H9 (cell line): ENCODE measurements at regions not wholly inside any gene's neighbourhood (a gene's known extent, or its start where the extent isn't known, plus 50 kb on each side); places are given as distances from the start of the nearest gene placed in this dataset.

Source experiments
- DNase-seq: peaks from one replicate; pipeline ENCODE4 v3.0.0-alpha.2; 2017
- H2AFZ ChIP-seq: one replicate; pipeline ENCODE4 v1.6.1; 2013; ENCODE audit warnings: mild to moderate bottlenecking, low read length, control low read depth, moderate library complexity
- H2AK5ac ChIP-seq: 2 replicates; pipeline ENCODE4 v1.6.1; 2013; ENCODE audit warnings: low read length, control low read depth, mixed read lengths; ENCODE audit not compliant: insufficient read length
- H2BK120ac ChIP-seq: one replicate; pipeline ENCODE4 v1.6.1; 2013; ENCODE audit warnings: low read depth, mild to moderate bottlenecking, low read length, control low read depth, inconsistent platforms; ENCODE audit not compliant: poor library complexity, severe bottlenecking
- H2BK12ac ChIP-seq: 2 replicates; pipeline ENCODE4 v1.6.1; 2013; ENCODE audit warnings: low read length, control low read depth, mixed read lengths, low read depth; ENCODE audit not compliant: insufficient read length
- H2BK15ac ChIP-seq: 2 replicates; pipeline ENCODE4 v1.6.1; 2013; ENCODE audit warnings: low read depth, low read length, control low read depth
- H2BK20ac ChIP-seq: one replicate; pipeline ENCODE4 v1.6.1; 2013; ENCODE audit warnings: low read depth, mild to moderate bottlenecking, low read length, control low read depth, inconsistent platforms; ENCODE audit not compliant: poor library complexity, severe bottlenecking
- H2BK5ac ChIP-seq: 2 replicates; pipeline ENCODE4 v1.6.1; 2013; ENCODE audit warnings: low read length, control low read depth, mixed read lengths; ENCODE audit not compliant: insufficient read length
- H3K14ac ChIP-seq: 2 replicates; pipeline ENCODE4 v1.6.1; 2013; ENCODE audit warnings: low read length, control low read depth; ENCODE audit not compliant: insufficient read depth
- H3K18ac ChIP-seq: 2 replicates; pipeline ENCODE4 v1.6.1; 2013; ENCODE audit warnings: low read depth, mild to moderate bottlenecking, mixed read lengths, low read length, control low read depth; ENCODE audit not compliant: insufficient read length
- H3K23ac ChIP-seq: 2 replicates; pipeline ENCODE4 v1.6.1; 2013; ENCODE audit warnings: low read length, control low read depth, mixed read lengths, low read depth; ENCODE audit not compliant: insufficient read length
- H3K23me2 ChIP-seq: 2 replicates; pipeline ENCODE4 v1.6.1; 2013; ENCODE audit warnings: low read depth, mild to moderate bottlenecking, mixed read lengths, low read length, control low read depth; ENCODE audit not compliant: insufficient read length, poor library complexity, severe bottlenecking
- H3K27ac ChIP-seq: 2 replicates; pipeline ENCODE4 v1.5.1; 2013; ENCODE audit warnings: low read length, control low read depth, mixed read lengths, low read depth; ENCODE audit not compliant: insufficient read length
- H3K27me3 ChIP-seq: 2 replicates; pipeline ENCODE4 v1.6.1; 2013; ENCODE audit warnings: low read length, control low read depth, inconsistent platforms; ENCODE audit not compliant: insufficient read depth
- H3K4ac ChIP-seq: 2 replicates; pipeline ENCODE4 v1.6.1; 2013; ENCODE audit warnings: low read depth, mild to moderate bottlenecking, control low read depth, inconsistent platforms, low read length, moderate library complexity
- H3K4me1 ChIP-seq: 2 replicates; pipeline ENCODE4 v1.6.1; 2013; ENCODE audit warnings: low read length, control low read depth, inconsistent platforms; ENCODE audit not compliant: insufficient read depth
- H3K4me2 ChIP-seq: 2 replicates; pipeline ENCODE4 v1.6.1; 2013; ENCODE audit warnings: low read length, control low read depth, mixed read lengths; ENCODE audit not compliant: insufficient read length, insufficient read depth
- H3K56ac ChIP-seq: 2 replicates; pipeline ENCODE4 v1.6.1; 2013; ENCODE audit warnings: low read depth, mild to moderate bottlenecking, mixed read lengths, low read length, control low read depth; ENCODE audit not compliant: insufficient read length
- H3K79me1 ChIP-seq: 2 replicates; pipeline ENCODE4 v1.6.1; 2013; ENCODE audit warnings: low read depth, mild to moderate bottlenecking, moderate library complexity, low read length, control low read depth, inconsistent platforms; ENCODE audit not compliant: insufficient read depth, poor library complexity, severe bottlenecking
- H3K79me2 ChIP-seq: 2 replicates; pipeline ENCODE4 v1.6.1; 2013; ENCODE audit warnings: low read length, control low read depth, inconsistent platforms; ENCODE audit not compliant: insufficient read depth
- H3K9ac ChIP-seq: 2 replicates; pipeline ENCODE4 v1.6.1; 2013; ENCODE audit warnings: low read length, control low read depth, mixed read lengths; ENCODE audit not compliant: insufficient read length; ENCODE audit errors: extremely low read depth
- H3K9me3 ChIP-seq: one replicate; pipeline ENCODE4 v1.6.1; 2013; ENCODE audit warnings: low read depth, low read length, inconsistent platforms; ENCODE audit not compliant: control insufficient read depth
- H3T11ph ChIP-seq: one replicate; pipeline ENCODE4 v1.6.1; 2013; ENCODE audit warnings: mild to moderate bottlenecking, low read length, control low read depth, inconsistent platforms
- H4K20me1 ChIP-seq: one replicate; pipeline ENCODE4 v1.6.1; 2013; ENCODE audit not compliant: control insufficient read depth, insufficient read length, insufficient read depth
- H4K5ac ChIP-seq: 2 replicates; pipeline ENCODE4 v1.6.1; 2013; ENCODE audit warnings: low read depth, mild to moderate bottlenecking, mixed read lengths, low read length, control low read depth; ENCODE audit not compliant: insufficient read length
- H4K8ac ChIP-seq: replicated peaks from 2 replicates; pipeline ENCODE4 v1.6.1; 2013; ENCODE audit warnings: low read length, control low read depth, mixed read lengths, low read depth; ENCODE audit not compliant: insufficient read length
- H4K91ac ChIP-seq: 2 replicates; pipeline ENCODE4 v1.6.1; 2013; ENCODE audit warnings: low read depth, mild to moderate bottlenecking, moderate library complexity, mixed read lengths, low read length, control low read depth; ENCODE audit not compliant: insufficient read length
- H3K27ac Mint-ChIP-seq, 3 experiments: 2 replicates in 2 of 3; 3 replicates in 1 of 3; pipeline ENCODE4 v1.8.0; 2020 to 2021; ENCODE audit warnings: mixed read lengths in 3 of 3, mild to moderate bottlenecking in 1 of 3, moderate library complexity in 1 of 3
- H3K27me3 Mint-ChIP-seq: 2 replicates; pipeline ENCODE4 v1.8.0; 2021; ENCODE audit warnings: low read depth, mild to moderate bottlenecking, moderate library complexity, mixed read lengths
- H3K36me3 Mint-ChIP-seq, 3 experiments: 2 replicates in 2 of 3; 3 replicates in 1 of 3; pipeline ENCODE4 v1.8.0; 2020 to 2021; ENCODE audit warnings: low read depth in 3 of 3, mixed read lengths in 3 of 3; ENCODE audit not compliant: insufficient read depth in 1 of 3
- H3K4me1 Mint-ChIP-seq, 2 experiments: 2 replicates each; pipeline ENCODE4 v1.8.0; 2020; ENCODE audit warnings: mixed read lengths in 2 of 2
- H3K4me3 Mint-ChIP-seq, 2 experiments: 2 replicates in 1 of 2; 3 replicates in 1 of 2; pipeline ENCODE4 v1.8.0; 2020 to 2021; ENCODE audit warnings: mild to moderate bottlenecking in 2 of 2, mixed read lengths in 2 of 2, moderate library complexity in 1 of 2
- H3K9me3 Mint-ChIP-seq, 2 experiments: 2 replicates in 1 of 2; 3 replicates in 1 of 2; pipeline ENCODE4 v1.8.0; 2020; ENCODE audit warnings: mild to moderate bottlenecking in 2 of 2, mixed read lengths in 2 of 2, moderate library complexity in 1 of 2
- WGBS: extraction: QIAGEN DNeasy Blood & Tissue Kit; methylation state at CpG from one replicate; pipeline ENCODE4 v1.1.7; 2013; ENCODE audit warnings: missing lambda C conversion rate, low lambda C conversion rate, mixed read lengths; ENCODE audit not compliant: insufficient read length; ENCODE audit errors: extremely low coverage; 5-methylcytosine and 5-hydroxymethylcytosine counted together
- TF ChIP-seq, protein P1 (sequence below): fragments of 200-600 bp; sonication (generic); conservative IDR thresholded peaks from 3 replicates; pipeline ENCODE4 v1.8.0; 2021; ENCODE audit warnings: antibody characterized with exemption, mild to moderate bottlenecking

- TF ChIP-seq, protein P1, sequence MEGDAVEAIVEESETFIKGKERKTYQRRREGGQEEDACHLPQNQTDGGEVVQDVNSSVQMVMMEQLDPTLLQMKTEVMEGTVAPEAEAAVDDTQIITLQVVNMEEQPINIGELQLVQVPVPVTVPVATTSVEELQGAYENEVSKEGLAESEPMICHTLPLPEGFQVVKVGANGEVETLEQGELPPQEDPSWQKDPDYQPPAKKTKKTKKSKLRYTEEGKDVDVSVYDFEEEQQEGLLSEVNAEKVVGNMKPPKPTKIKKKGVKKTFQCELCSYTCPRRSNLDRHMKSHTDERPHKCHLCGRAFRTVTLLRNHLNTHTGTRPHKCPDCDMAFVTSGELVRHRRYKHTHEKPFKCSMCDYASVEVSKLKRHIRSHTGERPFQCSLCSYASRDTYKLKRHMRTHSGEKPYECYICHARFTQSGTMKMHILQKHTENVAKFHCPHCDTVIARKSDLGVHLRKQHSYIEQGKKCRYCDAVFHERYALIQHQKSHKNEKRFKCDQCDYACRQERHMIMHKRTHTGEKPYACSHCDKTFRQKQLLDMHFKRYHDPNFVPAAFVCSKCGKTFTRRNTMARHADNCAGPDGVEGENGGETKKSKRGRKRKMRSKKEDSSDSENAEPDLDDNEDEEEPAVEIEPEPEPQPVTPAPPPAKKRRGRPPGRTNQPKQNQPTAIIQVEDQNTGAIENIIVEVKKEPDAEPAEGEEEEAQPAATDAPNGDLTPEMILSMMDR: no peak; the same call in 2 of the 3 replicates
- no peak overlapping the region for H3K14ac ChIP-seq
- no peak overlapping the region for H4K8ac ChIP-seq
- H3K27ac Mint-ChIP-seq: no peak overlapping the region
- peaks cover 9 to 19% of the 10 kb centered on the region in 2 experiments for H3K9me3 Mint-ChIP-seq
- no peaks in the 10 kb centered on the region for H3K79me1 ChIP-seq
- H4K20me1 ChIP-seq: no peaks in the 10 kb centered on the region
- no peak overlapping the region for H3K9ac ChIP-seq
- no peak overlapping the region for H2BK120ac ChIP-seq
- no peaks in the 10 kb centered on the region for H3K4me1 ChIP-seq
- no peak overlapping the region for H3K18ac ChIP-seq
- no peaks in the 10 kb centered on the region for H3K27me3 ChIP-seq
- no peak overlapping the region for H3K56ac ChIP-seq
- no peak overlapping the region for H2BK20ac ChIP-seq
- H3K79me2 ChIP-seq: no peaks in the 10 kb centered on the region
- H3K4me2 ChIP-seq: no peak overlapping the region
- DNase-seq: no peak
- H3T11ph ChIP-seq: no peak overlapping the region
- H3K27ac ChIP-seq: no peak overlapping the region
- H4K5ac ChIP-seq: no peak overlapping the region
- no peak overlapping the region for H2BK12ac ChIP-seq
- H3K23me2 ChIP-seq: no peaks in the 10 kb centered on the region
- H3K4ac ChIP-seq: no peak overlapping the region
- H2BK5ac ChIP-seq: no peak overlapping the region
- H3K4me3 Mint-ChIP-seq: no peak overlapping the region
- H2AK5ac ChIP-seq: no peak overlapping the region
- no peak overlapping the region for H4K91ac ChIP-seq
- H2AFZ ChIP-seq: no peak overlapping the region
- WGBS: no CpG with 5 or more reads among the region's 11 CpGs
- peaks cover 6% of the 10 kb centered on the region for H3K27me3 Mint-ChIP-seq
- peaks cover 0 to 10% (median 4%) of the 10 kb centered on the region in 3 experiments; a peak in 4 of 7 replicates for H3K36me3 Mint-ChIP-seq
- H3K4me1 Mint-ChIP-seq: no peaks in the 10 kb centered on the region
- no peak overlapping the region for H2BK15ac ChIP-seq
- H3K23ac ChIP-seq: no peak overlapping the region
- H3K9me3 ChIP-seq: no peaks in the 10 kb centered on the region
Measured at GRCh38 chr6:170210651-170211403, 80.1 kb downstream of the DLL1 start.
